GM18870 (cell line): ENCODE measurements at regions not wholly inside any gene's neighbourhood (a gene's known extent, or its start where the extent isn't known, plus 50 kb on each side); places are given as distances from the start of the nearest gene placed in this dataset.
A peak's percentile ranks its signal among the peaks of the same experiment; 100 is the strongest.

Experiments
- ATAC-seq: cut with Tn5 transposase; IDR thresholded peaks from one replicate; pipeline ENCODE4 v1.9.1; 2021; ENCODE audit warnings: moderate library complexity; ENCODE audit not compliant: unreplicated experiment

DNA sequence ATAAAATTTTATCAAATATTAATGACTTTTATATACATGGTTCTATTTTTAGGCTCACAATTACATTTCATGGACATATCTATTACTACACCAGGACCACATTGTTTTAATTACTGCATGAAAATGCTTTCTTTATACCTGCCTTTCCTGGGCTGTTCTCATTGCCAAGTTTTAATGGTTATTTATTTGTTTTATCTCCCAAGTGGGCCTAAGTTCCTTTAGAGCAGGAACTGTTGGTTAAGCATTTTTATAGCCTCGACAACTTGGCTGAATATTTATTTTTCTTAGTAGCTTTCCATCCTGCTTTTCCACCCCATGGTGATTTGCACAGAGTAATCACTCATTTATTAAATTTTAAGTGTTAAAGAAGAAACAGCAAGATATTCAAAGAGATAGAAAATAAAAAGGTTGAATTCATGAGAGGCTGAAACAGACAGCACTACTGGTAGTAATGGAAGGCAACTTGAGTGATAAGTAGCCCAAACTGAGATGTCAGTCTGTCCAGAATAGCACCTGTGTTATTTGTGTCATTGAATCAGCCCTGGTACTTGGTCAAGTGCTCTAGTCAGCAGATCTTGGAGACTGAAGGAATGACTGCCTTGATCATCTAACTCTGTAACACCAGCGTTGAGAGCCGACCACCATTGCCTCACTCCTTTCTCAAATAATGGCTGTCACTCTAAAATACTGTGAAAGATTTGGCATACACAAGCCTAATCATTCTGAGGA is 119.1 kb upstream of the EGLN3 start:
- no peak for ATAC-seq

DNA sequence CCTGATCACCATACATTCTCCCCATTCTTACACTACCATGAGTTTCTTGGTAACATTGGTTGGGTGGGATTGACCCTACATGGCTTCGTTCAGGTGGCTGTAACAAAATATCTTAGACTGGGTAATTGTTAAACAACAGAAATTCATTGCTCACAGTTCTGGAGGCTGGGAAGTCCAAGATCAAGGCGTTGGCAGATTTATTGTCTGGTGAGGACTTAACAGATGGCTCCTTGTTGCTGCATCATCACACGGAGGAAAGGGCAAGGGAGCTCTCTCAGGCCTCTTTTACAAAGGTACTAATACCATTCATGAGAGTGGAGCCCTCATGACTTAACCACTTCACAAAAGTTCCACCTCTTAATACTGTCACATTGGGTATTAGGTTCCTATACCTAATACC is 116.7 kb upstream of the EGLN3 start:
- no peak for ATAC-seq

DNA sequence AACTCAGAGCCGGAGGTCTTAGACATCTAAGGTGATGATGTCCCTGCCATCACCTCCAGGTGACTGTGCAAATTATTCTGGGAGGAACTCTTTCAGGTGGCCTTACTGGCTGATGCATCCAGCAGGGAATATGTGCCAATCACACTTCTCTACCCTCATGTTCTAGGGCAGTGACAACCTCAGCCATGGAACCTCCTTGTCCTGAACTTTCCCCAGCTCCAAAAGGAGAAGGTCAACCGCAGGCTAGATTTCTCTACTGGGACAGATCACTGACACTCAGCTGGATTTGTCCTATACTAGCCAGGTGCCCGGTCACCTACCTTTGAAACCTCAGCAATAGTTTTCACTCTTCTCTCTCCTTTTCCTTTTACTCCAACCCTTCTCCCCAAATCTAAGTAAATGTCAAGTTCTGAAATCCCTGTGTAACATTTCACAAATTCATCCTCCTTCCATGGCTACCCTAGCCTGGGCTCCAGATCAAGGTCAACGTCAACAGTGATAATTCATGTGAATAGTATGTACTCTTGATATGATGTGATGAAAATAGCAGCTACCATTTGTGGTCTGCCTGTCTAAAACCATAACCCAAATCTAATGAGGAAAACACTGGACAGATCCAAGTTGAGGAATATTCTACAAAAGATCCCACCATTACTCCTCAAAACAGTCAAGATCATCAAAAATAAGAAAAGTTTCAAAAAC is 115.0 kb upstream of the EGLN3 start:
- no peak for ATAC-seq

DNA sequence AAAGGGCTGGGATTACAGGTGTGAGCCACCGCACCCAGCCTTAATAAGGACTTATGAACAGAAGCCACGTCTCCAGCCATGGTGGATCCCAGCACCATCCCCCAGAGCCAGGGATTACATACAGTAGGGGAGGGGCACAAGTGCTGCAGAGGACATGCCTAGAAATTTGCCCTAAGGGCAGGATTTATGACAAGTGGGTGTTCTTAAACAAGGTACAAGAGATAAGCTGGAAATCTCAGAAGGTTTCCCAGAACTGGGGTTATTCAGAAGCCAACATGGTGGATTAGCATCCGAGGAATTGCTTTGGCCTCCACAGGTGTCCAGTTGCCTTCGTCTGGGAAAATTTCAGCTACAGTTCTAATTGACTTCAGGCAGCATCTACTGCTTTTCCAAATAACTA is 114.4 kb upstream of the EGLN3 start:
- no peak for ATAC-seq

DNA sequence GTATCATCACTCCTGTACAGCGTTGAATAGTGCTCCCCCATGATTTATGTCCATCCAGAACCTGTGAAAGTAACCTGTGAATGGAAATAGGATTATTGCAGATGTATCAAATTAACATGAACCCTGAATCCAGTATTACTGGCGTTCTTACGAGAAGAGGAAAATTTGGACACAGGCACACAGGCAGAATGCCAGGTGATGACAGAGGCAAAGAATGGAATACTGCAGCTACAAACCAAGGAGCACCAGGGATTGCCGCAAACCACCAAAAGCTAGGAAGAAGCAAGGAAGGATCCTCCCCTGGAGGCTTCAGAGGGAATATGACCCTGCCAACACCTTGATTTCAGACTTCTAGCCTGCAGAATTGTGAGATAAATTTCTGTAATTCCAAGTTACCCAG is 113.5 kb upstream of the EGLN3 start:
- no peak for ATAC-seq

DNA sequence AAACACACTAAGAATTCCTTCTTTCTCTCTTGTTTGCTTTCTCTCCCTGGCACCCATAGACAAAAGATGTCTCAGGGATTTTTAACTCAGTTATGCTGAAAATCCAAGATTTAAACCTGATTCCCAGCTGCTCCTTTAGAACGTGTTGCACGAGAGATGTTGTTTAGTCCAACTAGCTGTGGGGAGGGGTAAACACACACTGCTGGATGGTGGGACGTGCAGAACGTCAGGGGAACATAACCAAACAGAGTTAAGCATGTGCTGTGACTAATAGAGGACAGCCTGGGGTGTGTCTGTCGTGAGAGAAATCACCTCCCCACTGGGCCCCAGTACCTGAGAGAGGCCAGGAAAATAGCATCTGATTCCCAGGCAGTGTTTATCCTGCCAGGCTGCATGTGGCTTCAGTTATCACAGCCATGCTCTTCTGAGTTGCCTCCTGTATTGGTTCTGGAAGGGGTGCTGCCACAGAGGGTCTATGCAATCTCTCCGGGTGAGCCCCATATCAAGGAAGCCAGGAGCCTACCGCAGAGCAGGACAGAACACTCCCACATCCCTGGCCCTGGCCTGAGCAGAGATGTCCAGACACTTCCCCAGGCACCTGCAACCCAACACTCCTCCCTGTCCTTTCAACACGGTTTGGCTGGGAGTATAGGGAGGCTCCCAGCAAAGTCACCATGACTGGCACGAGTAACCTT is 112.7 kb upstream of the EGLN3 start:
- ATAC-seq, result no peak

DNA sequence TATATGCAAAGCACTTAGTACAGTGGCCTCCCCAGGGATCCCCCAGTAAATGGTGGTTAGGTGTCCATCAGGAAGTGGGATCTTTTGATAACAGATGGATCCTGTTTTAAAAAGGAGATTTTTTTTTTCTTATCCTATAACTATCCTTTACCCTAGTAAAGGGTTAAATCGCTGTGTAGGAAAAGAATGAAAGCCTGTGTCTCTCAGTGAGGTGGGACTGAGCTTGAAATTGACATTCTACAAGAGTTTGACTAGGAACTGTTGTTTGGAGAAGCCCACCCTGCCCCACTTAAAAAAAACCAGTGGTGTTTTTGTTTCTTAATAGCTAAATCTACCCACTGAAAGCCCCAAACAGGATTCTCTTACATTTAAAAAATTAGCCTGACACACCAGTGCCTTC is 112.2 kb upstream of the EGLN3 start:
- ATAC-seq, result no peak

DNA sequence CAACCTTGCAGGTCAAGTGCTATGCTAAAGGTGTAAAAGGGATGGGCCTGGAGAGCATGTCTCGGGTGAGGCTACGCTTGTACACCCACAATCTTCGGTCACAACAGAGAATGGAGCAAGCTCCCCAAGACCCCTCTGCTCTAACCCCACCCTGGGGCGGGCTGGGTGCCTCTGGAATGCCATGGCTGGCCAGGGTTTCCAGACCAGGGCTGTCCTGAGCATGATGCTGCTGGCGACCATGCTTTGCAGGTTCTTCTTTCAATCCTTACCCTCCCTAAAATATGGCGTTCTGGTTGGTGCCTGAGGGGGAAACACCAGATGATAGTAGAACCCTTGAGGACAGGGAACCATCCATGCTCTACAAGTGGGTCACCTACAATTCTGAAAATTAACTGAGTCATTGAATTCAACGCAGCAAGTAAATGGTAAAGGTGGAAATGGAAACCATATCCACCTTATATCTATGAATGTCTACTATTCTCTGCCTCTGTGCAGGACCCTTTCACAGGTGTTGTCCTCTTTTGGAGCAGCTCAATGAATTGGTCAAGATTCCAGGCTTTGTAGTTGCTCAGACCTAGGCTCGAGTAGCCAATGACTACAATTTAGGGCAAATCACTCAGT is 111.6 kb upstream of the EGLN3 start:
- ATAC-seq, result no peak

DNA sequence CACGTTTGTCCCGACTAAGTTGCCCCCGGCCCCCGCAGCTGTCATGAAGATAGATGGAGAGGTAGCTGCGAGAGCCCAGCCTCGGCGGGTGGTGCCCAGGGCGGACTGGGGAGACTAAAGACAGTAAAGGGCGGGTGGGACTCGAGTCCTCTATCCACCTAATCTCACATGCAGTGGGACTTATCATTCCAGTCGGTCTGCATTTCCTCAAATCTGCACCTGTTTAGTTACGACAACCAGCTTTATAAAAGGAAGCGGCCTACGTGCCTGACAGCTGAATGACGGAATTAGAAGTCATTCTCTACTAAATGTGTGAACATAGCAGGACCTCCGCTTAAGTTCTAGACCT is 109.8 kb upstream of the EGLN3 start:
- no peak for ATAC-seq

DNA sequence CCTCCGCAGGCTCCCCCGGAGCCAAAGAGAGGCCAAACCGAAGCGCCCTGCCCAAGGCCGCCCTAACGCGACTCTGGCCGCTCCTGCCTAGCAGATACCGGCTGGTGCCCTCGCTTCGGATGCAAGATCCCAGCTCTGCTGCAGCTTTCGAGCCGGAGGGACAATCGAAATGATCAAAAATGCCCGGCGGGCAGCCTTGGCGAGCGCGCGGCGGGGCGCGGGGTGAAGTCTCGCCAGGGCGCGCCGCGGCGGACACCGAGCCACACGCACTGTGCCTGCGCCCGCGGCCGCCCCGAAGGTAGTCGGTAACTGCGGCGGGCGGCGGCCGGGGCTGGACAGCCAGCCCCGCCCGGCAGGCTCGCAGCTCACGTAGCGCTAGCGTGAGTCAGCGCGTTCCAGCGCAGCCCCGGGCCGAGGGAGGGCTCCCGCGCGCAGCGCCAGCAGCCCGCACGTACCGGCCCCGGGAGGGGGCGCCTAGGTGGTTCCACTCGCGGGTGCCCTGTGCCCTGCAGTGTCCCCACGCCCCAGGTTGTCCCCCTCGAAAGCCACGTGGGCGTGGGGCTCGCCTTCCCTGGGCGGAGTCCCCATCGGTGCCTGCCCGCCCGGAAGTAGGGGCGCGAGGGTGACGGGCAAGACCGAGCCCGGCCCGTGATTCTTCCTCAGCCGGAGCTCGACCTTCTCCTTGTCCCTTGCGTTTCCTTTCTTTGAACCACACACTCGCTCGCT is 109.2 kb upstream of the EGLN3 start:
- peak; percentile 50 for ATAC-seq

DNA sequence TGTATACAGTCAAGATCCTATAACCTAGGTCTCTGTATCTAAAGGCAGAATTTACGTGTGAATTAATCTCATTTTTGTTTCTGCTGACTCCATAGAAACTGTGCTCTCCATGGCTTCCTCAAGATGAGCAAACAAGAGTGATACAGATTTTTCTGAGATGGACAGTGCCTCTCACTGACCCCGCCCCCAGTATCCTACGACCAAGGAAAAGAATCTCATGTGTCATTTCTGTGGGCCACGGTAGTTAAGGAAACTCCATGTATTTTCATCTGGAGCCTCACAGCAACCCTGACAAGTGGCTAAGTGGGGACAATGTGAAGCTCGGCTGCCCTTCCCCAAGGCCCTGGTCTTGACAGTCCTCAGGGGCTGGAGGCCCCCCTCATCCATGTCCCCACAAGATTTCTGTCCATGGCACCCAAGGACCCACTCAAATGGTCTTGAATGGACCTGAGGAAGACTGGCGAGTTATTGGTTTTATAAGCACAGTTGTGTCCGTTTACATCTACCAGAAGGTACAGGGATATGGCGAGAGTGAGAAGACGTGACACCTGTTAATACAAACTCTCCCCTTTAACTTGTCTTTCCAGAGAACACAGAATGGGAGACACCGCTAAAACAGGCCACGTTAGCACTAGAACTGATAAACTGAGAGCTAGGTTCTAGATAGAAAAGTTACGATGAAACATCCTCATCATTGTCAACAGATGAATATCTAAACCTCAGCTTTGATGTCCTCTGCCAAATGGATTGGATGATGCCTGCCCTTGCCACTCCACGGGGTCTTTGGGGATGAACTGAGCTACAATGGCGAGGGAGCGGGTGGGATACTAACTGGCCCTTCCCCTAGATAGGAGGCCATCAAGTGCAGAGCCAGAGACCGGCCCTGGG is 108.4 kb upstream of the EGLN3 start:
- no peak for ATAC-seq

DNA sequence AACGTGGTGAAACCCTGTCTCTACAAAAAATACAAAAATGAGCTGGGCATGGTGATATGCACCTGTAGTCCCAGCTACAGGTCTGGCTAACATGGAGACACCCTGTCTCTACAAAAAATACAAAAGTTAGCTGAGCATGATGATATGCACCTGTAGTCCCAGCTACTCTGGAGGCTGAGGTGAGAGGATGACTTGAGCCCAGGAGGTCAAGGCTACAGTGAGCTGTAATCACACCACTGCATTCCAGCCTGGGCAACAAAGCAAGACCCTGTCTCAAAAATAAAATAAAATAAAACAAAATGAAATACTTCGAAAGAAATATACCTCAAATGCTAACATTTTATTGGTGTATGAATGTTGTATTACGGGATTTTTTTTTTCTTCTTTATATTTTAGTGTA is 107.6 kb upstream of the EGLN3 start:
- no peak for ATAC-seq

DNA sequence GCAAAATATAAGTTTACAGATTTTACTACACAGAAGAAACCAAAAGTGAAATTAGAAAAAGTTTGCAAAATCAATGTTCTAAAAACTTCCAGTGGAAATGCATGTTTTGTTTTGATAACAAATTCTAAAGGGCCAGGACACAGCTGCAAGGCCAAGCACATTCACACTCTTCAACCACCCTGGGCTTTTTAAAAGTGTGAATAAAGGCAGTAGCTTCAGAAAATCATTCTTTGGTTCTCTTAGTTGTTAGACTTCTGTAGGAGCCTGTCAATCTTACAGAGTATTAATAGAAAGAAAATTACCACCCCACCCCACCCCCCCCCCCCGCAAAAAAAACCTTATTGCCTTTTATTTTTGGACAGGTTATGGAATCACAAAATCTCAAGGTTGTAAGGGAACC is 105.2 kb upstream of the EGLN3 start:
- no peak for ATAC-seq

DNA sequence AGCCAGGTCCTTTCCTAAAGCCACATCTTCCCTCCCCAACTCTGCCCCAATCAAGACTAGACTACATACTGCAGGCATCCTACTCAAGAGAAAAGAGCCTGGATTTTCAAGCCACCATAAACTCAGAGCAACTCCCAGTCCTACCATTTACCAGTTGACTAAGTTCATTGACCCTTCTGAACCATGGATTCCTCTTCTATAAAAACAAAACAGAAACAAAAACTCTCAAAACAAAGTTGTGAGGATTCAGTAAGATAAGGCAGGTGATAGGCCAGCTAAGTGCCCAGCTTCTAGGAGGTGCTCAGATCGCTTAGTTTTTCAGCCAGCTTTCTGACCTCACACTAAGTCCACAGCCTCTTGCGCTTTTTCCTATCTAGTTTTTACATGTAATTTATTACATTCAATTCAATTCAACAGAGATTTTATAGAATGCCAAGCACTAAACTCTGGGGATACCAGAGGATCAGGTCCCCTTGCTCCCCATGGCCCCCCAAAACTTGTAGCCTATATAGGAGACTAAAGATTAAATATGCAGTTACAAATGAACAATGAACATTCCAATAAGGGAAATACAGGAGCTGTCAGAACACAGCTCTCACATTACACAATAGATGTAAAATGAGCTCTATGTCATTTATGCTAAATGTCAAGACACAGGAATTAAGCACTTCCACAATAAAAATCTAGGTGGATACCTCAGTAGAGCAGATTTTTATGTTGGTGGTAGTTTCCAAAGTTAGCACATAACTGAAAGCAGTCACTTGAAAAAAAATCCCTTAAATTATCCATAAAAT is 104.5 kb upstream of the EGLN3 start:
- ATAC-seq, result no peak

DNA sequence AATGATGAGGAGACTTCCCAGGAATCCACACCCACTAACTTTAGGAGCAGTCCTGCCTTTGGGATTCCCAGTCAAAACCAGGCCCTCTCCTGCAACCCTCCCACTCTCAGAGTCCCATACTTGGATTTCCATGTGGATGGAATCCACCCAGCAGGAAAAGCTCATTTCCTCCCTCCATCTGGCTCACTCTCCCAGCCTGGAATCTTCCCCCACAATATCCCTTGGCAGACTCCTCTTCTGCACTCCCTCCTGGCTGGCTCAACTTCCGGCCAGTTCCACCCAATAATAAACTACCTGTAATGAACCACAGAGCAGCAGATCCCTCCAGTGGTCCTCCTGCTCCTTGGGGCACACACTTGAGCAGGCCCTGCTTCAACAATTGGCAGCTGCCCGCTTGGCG is 102.8 kb upstream of the EGLN3 start:
- ATAC-seq, result no peak

DNA sequence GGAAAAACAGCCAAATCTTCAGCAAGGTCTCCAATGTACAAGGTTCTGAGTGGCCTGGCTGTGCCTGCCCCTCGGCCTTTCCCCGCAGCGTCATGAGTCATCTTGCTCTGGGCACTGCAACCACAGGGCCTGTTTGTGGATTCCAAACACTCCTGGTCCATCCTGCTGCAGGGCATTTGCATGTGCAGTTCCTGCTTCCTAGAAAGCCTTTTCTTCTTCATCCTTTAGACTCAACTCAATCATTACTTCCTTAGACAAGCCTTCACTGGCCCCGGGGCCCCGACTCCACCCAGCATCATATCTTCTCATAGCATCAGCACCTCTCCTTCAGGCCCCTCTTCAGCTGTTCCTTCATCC is 101.8 kb upstream of the EGLN3 start:
- ATAC-seq, result no peak

DNA sequence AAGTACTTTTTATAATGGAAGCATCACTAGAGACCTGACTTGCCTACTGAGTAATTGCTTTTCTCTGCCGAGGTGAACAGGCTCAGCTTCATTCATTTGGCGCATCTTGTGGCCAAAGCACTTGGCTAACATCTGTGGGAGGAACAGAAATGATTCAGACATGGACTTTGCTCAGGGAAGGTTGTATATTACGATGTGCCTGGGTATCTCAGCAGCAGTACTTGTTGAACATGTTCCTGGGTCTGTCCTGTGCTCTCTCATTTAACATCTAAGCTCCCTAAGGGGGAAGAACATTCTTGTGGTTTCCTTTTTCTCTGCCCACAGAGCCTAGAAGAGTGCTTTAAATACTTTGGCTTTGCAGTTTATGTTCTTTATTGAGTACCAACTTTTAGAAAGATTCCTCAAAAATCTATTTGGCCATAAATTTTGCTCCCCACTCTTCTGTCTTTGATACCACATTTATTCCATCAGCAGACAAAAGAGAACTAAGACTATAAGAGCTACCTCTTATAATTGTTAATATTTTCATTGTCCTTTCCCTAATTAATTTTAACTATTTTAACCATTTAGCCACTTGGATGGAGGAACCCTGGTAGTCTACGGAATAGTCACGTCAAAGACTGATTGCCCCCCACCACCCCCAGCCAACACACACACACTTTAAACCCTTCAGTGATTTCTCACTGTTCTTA is 101.2 kb upstream of the EGLN3 start:
- peak; percentile 84 for ATAC-seq

DNA sequence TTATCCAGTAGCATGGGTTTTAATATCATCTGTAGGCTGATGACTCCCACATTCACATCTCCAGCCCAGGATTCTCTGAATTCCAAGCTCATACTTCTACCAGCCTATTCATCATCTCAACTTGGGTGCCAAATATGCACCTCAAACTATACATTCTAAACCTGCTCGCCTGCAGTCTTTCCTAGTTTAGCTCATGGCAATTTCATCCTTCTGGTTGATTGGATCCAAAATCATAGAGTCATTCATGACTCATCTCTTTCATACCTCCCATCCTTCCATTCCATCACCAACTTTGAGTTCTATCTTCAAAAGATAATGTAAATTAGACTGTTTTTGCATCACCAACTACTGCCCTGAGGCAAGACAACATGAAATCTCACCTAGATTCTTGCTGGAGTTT is 99.7 kb upstream of the EGLN3 start:
- no peak for ATAC-seq

DNA sequence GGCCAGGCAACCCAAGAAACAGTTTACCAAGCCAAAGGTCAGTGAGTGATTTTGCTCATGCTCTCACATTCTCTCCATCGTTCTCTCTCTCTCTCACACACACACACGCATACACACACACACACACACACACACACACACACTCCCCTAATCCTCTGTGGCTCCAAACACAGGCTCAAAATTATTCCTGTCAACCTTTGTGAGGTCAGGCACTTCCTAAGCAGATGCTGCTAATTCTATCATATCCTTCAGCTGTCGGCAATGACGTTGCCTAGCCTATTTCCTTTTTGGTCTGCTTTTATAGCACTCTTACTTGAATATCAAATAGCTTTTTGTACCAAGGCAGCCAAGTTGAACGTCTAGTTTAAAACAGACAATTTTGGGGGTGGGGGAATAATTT is 98.9 kb upstream of the EGLN3 start:
- ATAC-seq, result no peak
